Natural killer cell (primary cell): ENCODE measurements at regions not wholly inside any gene's neighbourhood (a gene's known extent, or its start where the extent isn't known, plus 50 kb on each side); places are given as distances from the start of the nearest gene placed in this dataset.
"Not testable (repeated sequence)": the region's sequence is repeated elsewhere in the genome, so short reads cannot be mapped to it uniquely, and the experiment has no call there.

Source experiments
- ATAC-seq, 3 donors: fragments of 150-1000 bp in 2 of 3; fragments of 200-7000 bp in 1 of 3; cut with Tn5 transposase; 1 replicate in 1 of 3; 2 replicates in 2 of 3; pipeline ENCODE4 v1.10.0; 2021; ENCODE audit warnings: mild to moderate bottlenecking in 2 of 3, moderate library complexity in 2 of 3
- DNase-seq, 2 donors: peaks; one replicate each; pipeline versions ENCODE4 v3.0.0 to v3.0.0-alpha.2; 2013 to 2021; ENCODE audit warnings: mixed read lengths in 1 of 2
- H3K27ac ChIP-seq: one replicate; pipeline ENCODE4 v1.5.1; 2013; ENCODE audit warnings: mild to moderate bottlenecking, low read length
- H3K27me3 ChIP-seq: one replicate; pipeline ENCODE4 v1.6.1; 2013; ENCODE audit warnings: low read length; ENCODE audit not compliant: control insufficient read depth, insufficient read depth
- H3K36me3 ChIP-seq: one replicate; pipeline ENCODE4 v1.6.1; 2013; ENCODE audit warnings: low read length; ENCODE audit not compliant: control insufficient read depth, insufficient read depth
- H3K4me1 ChIP-seq: one replicate; pipeline ENCODE4 v1.6.1; 2013; ENCODE audit warnings: low read length; ENCODE audit not compliant: control insufficient read depth, insufficient read depth
- H3K4me3 ChIP-seq: one replicate; pipeline ENCODE4 v1.5.1; 2013; ENCODE audit warnings: low read length
- H3K9me3 ChIP-seq: one replicate; pipeline ENCODE4 v1.6.1; 2013; ENCODE audit warnings: low read length; ENCODE audit not compliant: control insufficient read depth, insufficient read depth
- H3K27ac Mint-ChIP-seq, 2 donors: one replicate each; pipeline ENCODE4 v1.8.0; 2022; ENCODE audit warnings: mild to moderate bottlenecking in 2 of 2, mixed read lengths in 2 of 2, moderate library complexity in 1 of 2
- H3K27me3 Mint-ChIP-seq, 2 donors: one replicate each; pipeline ENCODE4 v1.8.0; 2022; ENCODE audit warnings: low read depth in 2 of 2, mixed read lengths in 2 of 2
- H3K36me3 Mint-ChIP-seq: one replicate; pipeline ENCODE4 v1.8.0; 2022; ENCODE audit warnings: mixed read lengths
- H3K4me1 Mint-ChIP-seq, 2 donors: one replicate each; pipeline ENCODE4 v1.8.0; 2022; ENCODE audit warnings: mixed read lengths in 2 of 2
- H3K4me3 Mint-ChIP-seq: one replicate; pipeline ENCODE4 v1.8.0; 2022; ENCODE audit warnings: mild to moderate bottlenecking, moderate library complexity, mixed read lengths
- H3K9me3 Mint-ChIP-seq, 2 donors: one replicate each; pipeline ENCODE4 v1.8.0; 2022; ENCODE audit warnings: mixed read lengths in 2 of 2
- WGBS: methylation state at CpG from one replicate; pipeline ENCODE4 v1.1.7; 2013; ENCODE audit warnings: missing lambda C conversion rate; ENCODE audit not compliant: insufficient coverage; 5-methylcytosine and 5-hydroxymethylcytosine counted together
- intact Hi-C: fragments of 100-400 bp; cut with micrococcal nuclease; formaldehyde crosslinking; loops from one replicate; pipeline ENCODE4 v1.14.2; 2022
- TF ChIP-seq, protein P1 (sequence below): fragments of 200-600 bp; IDR thresholded peaks from one replicate; pipeline ENCODE4 v1.8.0; 2022; ENCODE audit warnings: antibody characterized with exemption

DNA sequence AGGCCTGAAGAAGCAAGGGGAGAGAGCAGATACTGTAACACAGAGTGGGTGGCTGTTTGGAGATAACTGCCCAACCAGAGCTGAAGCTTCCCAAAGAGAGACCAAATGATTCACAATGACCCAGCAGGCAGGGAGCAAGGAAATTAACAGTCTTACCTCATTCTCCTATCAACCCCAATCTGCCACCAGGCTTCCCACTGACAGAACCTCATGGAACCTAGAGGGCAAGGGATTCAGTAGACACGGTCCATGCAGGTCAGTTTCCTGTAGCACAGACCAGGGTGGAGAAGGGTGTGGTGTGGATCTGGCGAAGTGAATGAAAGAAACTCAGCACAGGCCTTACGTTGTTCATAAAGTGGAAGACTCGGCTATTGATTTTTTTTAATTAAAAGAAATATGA lies 60.7 kb upstream of the ALB start:
- TF ChIP-seq, protein P1, sequence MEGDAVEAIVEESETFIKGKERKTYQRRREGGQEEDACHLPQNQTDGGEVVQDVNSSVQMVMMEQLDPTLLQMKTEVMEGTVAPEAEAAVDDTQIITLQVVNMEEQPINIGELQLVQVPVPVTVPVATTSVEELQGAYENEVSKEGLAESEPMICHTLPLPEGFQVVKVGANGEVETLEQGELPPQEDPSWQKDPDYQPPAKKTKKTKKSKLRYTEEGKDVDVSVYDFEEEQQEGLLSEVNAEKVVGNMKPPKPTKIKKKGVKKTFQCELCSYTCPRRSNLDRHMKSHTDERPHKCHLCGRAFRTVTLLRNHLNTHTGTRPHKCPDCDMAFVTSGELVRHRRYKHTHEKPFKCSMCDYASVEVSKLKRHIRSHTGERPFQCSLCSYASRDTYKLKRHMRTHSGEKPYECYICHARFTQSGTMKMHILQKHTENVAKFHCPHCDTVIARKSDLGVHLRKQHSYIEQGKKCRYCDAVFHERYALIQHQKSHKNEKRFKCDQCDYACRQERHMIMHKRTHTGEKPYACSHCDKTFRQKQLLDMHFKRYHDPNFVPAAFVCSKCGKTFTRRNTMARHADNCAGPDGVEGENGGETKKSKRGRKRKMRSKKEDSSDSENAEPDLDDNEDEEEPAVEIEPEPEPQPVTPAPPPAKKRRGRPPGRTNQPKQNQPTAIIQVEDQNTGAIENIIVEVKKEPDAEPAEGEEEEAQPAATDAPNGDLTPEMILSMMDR: no peak
- WGBS: 89% methylated on average over 2 of the region's 4 CpGs
- Histone ChIP-seq H3K27me3 (no peaks in the 10 kb centered on the region), H3K4me3 (no peak overlapping the region), H3K27ac (no peak overlapping the region), H3K36me3 (no peaks in the 10 kb centered on the region), H3K9me3 (no peaks in the 10 kb centered on the region), H3K4me1 (no peaks in the 10 kb centered on the region)
- no peak for ATAC-seq
- Mint-ChIP-seq H3K4me3 (no peak overlapping the region), H3K9me3 (no peaks in the 10 kb centered on the region), H3K36me3 (no peaks in the 10 kb centered on the region), H3K4me1 (no peaks in the 10 kb centered on the region), H3K27me3 (no peaks in the 10 kb centered on the region), H3K27ac (no peak overlapping the region)
- intact Hi-C loops: no loop called here
- no peak for DNase-seq

DNA sequence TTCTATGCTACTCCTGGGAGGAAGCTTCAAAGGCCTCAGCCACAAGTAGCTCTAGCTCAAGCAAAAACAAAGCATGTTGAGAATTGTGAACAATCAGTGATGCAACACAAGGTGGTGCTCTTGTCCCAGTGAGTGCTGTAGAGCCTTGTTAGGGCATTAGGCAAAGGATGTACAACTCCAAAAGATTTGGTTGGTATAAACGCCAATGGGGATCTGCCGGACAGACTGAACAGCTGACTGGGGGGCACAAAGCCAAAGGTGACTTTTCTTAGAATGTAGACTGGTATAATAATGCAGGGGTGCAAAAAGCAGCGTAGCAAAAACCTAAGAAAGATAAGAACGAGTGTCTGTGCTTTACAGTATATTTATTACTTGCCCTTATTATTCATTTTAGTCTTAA lies 62.6 kb upstream of the ALB start:
- H3K36me3 ChIP-seq: no peaks in the 10 kb centered on the region
- intact Hi-C loops: no loop called here
- ATAC-seq: no peak
- H3K4me3 ChIP-seq: no peak overlapping the region
- H3K27ac ChIP-seq: no peak overlapping the region
- 88% methylated on average over 2 of the region's 4 CpGs for WGBS
- no peak for DNase-seq
- H3K4me1 ChIP-seq: no peaks in the 10 kb centered on the region
- H3K27me3 ChIP-seq: no peaks in the 10 kb centered on the region
- no peaks in the 10 kb centered on the region for H3K9me3 Mint-ChIP-seq
- H3K9me3 ChIP-seq: no peaks in the 10 kb centered on the region
- no peaks in the 10 kb centered on the region for H3K27me3 Mint-ChIP-seq
- TF ChIP-seq, protein P1: no peak
- H3K4me3 Mint-ChIP-seq: no peak overlapping the region
- H3K36me3 Mint-ChIP-seq: no peaks in the 10 kb centered on the region
- H3K27ac Mint-ChIP-seq: no peak overlapping the region
- H3K4me1 Mint-ChIP-seq: no peaks in the 10 kb centered on the region

DNA sequence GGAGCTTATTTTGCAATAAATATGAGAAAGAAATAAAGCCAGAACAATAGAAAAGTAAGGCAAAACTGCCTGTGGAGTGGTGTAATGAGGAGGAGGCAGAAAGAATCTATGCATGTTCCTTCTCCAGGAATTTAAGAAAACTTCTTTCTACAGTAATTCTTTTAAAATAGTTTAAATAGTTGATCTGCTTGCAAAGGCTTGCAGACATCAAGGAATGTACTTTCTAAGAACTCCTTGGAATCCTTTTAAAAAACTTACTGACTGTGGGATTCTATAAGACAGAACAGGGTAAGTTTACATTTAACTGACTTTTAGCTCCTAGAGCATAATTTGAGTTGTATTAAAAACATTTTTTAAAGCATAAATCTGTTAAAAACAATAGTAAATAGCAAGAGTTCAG lies 63.2 kb upstream of the ALB start:
- H3K27ac ChIP-seq: no peak overlapping the region
- Mint-ChIP-seq H3K4me3 (no peak overlapping the region), H3K4me1 (no peaks in the 10 kb centered on the region), H3K27me3 (no peaks in the 10 kb centered on the region), H3K9me3 (no peaks in the 10 kb centered on the region), H3K27ac (no peak overlapping the region), H3K36me3 (no peaks in the 10 kb centered on the region)
- no peaks in the 10 kb centered on the region for H3K36me3 ChIP-seq
- intact Hi-C loops: no loop called here
- no peak overlapping the region for H3K4me3 ChIP-seq
- no peaks in the 10 kb centered on the region for H3K27me3 ChIP-seq
- no peak for ATAC-seq
- H3K4me1 ChIP-seq: no peaks in the 10 kb centered on the region
- DNase-seq: no peak
- TF ChIP-seq, protein P1: no peak
- H3K9me3 ChIP-seq: no peaks in the 10 kb centered on the region

DNA sequence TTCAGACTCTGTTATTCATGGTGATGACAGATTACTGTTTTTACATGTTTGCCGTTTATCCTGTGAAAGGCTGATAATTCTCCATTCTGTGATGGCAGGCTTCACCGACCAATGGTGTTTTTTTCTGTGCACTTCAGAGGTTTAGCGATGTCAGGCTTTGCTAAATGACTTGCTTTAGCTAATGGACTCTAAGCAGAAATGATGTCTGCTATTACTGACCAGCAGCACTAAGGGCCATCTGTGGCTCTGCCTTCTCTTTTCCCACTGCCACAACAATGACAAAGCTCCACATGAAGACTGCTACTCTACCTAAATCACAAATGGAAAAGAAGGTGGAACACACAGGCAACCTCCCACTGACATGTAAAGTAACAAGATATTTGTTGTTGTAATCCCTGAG lies 68.4 kb upstream of the ALB start:
- Histone ChIP-seq H3K27me3 (no peaks in the 10 kb centered on the region), H3K4me3 (no peak overlapping the region), H3K36me3 (no peaks in the 10 kb centered on the region), H3K27ac (no peak overlapping the region), H3K4me1 (no peaks in the 10 kb centered on the region), H3K9me3 (no peaks in the 10 kb centered on the region)
- H3K27ac Mint-ChIP-seq: no peak overlapping the region
- 95% methylated on average over 3 of the region's 3 CpGs for WGBS
- no peak overlapping the region for H3K4me3 Mint-ChIP-seq
- TF ChIP-seq, protein P1: no peak
- ATAC-seq (no peak), DNase-seq (no peak)
- H3K27me3 Mint-ChIP-seq: no peaks in the 10 kb centered on the region
- H3K36me3 Mint-ChIP-seq: no peaks in the 10 kb centered on the region
- H3K4me1 Mint-ChIP-seq: no peaks in the 10 kb centered on the region
- no peaks in the 10 kb centered on the region for H3K9me3 Mint-ChIP-seq
- intact Hi-C loops: no loop called here

DNA sequence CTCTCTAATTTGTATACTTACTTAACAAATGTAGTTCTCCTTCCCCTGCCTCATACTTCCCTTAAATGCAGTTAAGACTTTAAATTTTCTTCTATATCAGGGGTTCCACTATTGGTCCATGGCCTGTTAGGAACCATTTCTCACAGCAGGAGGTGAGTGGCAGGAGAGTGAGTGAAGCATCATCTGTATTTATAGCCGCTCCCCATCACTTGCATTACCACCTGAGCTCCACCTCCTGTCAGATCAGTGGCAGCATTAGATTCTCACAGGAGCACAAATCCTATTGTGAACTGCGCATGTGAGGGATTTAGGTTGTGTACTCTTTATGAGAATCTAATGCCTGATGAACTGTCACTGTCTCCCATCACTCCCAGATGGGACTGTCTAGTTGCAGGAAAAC lies 72.1 kb upstream of the ALB start:
- ATAC-seq, H3K4me3 ChIP-seq, DNase-seq, H3K36me3 Mint-ChIP-seq, H3K4me3 Mint-ChIP-seq, H3K27ac ChIP-seq, H3K9me3 ChIP-seq, H3K4me1 Mint-ChIP-seq, H3K27me3 ChIP-seq, H3K27me3 Mint-ChIP-seq, intact Hi-C loops, H3K9me3 Mint-ChIP-seq, H3K36me3 ChIP-seq, H3K4me1 ChIP-seq, H3K27ac Mint-ChIP-seq: not testable (repeated sequence)
- WGBS: no CpG with 5 or more reads among the region's 2 CpGs
